ENCODE measurements at regions not wholly inside any gene's neighbourhood (a gene's known extent, or its start where the extent isn't known, plus 50 kb on each side); places are given as distances from the start of the nearest gene placed in this dataset.
A peak's percentile ranks its signal among the peaks of the same experiment; 100 is the strongest.

- TF ChIP-seq CTCF (IDR thresholded peaks at IDR 0.05; ENCODE audit: low read length) (peak; percentile 81), EZH2 (IDR thresholded peaks at IDR 0.05; ENCODE audit: borderline replicate concordance, low read length) (no peak)
Measured at GRCh38 chr20:41956338-41957074, 338.3 kb upstream of the CHD6 start.
